GM18858 (cell line): ENCODE measurements at regions not wholly inside any gene's neighbourhood (a gene's known extent, or its start where the extent isn't known, plus 50 kb on each side); places are given as distances from the start of the nearest gene placed in this dataset.

Source experiments
- ATAC-seq: cut with Tn5 transposase; IDR thresholded peaks from one replicate; pipeline ENCODE4 v1.9.1; 2021; ENCODE audit not compliant: unreplicated experiment

GRCh38 chr17:79401704-79402674 is 208.9 kb downstream of the RBFOX3 start:
- ATAC-seq: no peak

- ATAC-seq: no peak
Measured at GRCh38 chr17:79400989-79401703, 209.7 kb downstream of the RBFOX3 start.

GRCh38 chr17:79399610-79400144 is 211.2 kb downstream of the RBFOX3 start:
- ATAC-seq: no peak

- no peak for ATAC-seq
Measured at GRCh38 chr17:79398441-79398840, 212.4 kb downstream of the RBFOX3 start.

- ATAC-seq: no peak
Measured at GRCh38 chr17:79396696-79397095, 214.2 kb downstream of the RBFOX3 start.

GRCh38 chr17:79395545-79395944 is 215.3 kb downstream of the RBFOX3 start:
- ATAC-seq: no peak

GRCh38 chr17:79395066-79395465 is 215.8 kb downstream of the RBFOX3 start:
- ATAC-seq: no peak

- no peak for ATAC-seq
Measured at GRCh38 chr17:79393358-79394052, 217.3 kb downstream of the RBFOX3 start.

- ATAC-seq: no peak
Measured at GRCh38 chr17:79392598-79392997, 218.3 kb downstream of the RBFOX3 start.

- no peak for ATAC-seq
Measured at GRCh38 chr17:79391376-79392233, 219.2 kb downstream of the RBFOX3 start.

- no peak for ATAC-seq
Measured at GRCh38 chr17:79389896-79390295, 221.0 kb downstream of the RBFOX3 start.

GRCh38 chr17:79388556-79389295 is 222.1 kb downstream of the RBFOX3 start:
- no peak for ATAC-seq

- no peak for ATAC-seq
Measured at GRCh38 chr17:79387783-79388182, 223.1 kb downstream of the RBFOX3 start.

- ATAC-seq: no peak
Measured at GRCh38 chr17:79385962-79386563, 224.8 kb downstream of the RBFOX3 start.

- no peak for ATAC-seq
Measured at GRCh38 chr17:79382313-79382712, 228.5 kb downstream of the RBFOX3 start.

- ATAC-seq: no peak
Measured at GRCh38 chr17:79379700-79380445, 231.0 kb downstream of the RBFOX3 start.

GRCh38 chr17:79377230-79377786 is 233.5 kb downstream of the RBFOX3 start:
- ATAC-seq: no peak

GRCh38 chr17:79374807-79375206 is 236.0 kb downstream of the RBFOX3 start:
- no peak for ATAC-seq
